AG04449 (cell line): ENCODE measurements at regions not wholly inside any gene's neighbourhood (a gene's known extent, or its start where the extent isn't known, plus 50 kb on each side); places are given as distances from the start of the nearest gene placed in this dataset.

Source experiments
- CTCF ChIA-PET: fragments of 350-600 bp; formaldehyde crosslinking; extraction: SDS; loops from one replicate; lab custom pipeline; 2021; ENCODE audit warnings: antibody characterized with exemption; lab: Yijun Ruan, JAX
- POLR2A ChIA-PET: fragments of 400-600, 350-600 bp; formaldehyde crosslinking; extraction: SDS; loops from one replicate; lab custom pipeline; 2020; ENCODE audit warnings: antibody characterized with exemption, inconsistent platforms; lab: Yijun Ruan, JAX
- DNase-seq: peaks from one replicate; pipeline ENCODE4 v3.0.0-alpha.2; 2010; ENCODE audit warnings: low read depth, low spot score
- H3K4me3 ChIP-seq: 2 replicates; pipeline ENCODE4 v1.5.1; 2011; ENCODE audit warnings: low read depth, mild to moderate bottlenecking, control low read depth, low read length
- CTCF ChIP-seq: IDR thresholded peaks from one replicate; pipeline ENCODE4 v1.5.1; 2011; ENCODE audit warnings: mild to moderate bottlenecking, moderate library complexity, low read length, control low read depth, inconsistent platforms; ENCODE audit not compliant: insufficient read depth; ENCODE audit errors: missing control alignments

GRCh38 chr4:36712013-36712412, 430.6 kb downstream of the DTHD1 start:
- DNase-seq, result no peak
- H3K4me3 ChIP-seq, result no peak overlapping the region
- ChIA-PET POLR2A (no interaction called here), CTCF (no interaction called here)
- TF ChIP-seq CTCF, result no peak

GRCh38 chr4:36716874-36717273, 435.5 kb downstream of the DTHD1 start:
- ChIA-PET CTCF (no interaction called here), POLR2A (no interaction called here)
- DNase-seq, result no peak

GRCh38 chr4:36719425-36719824, 438.0 kb downstream of the DTHD1 start:
- POLR2A ChIA-PET, result no interaction called here
- no peak for TF ChIP-seq CTCF
- CTCF ChIA-PET, result no interaction called here
- no peak for DNase-seq
- H3K4me3 ChIP-seq, result no peak overlapping the region

More at GRCh38 chr4:36716874-36717273, 435.5 kb downstream of the DTHD1 start:
- no peak overlapping the region for H3K4me3 ChIP-seq
- no peak for TF ChIP-seq CTCF

GRCh38 chr4:36722986-36723385, 441.6 kb downstream of the DTHD1 start:
- ChIA-PET CTCF (no interaction called here), POLR2A (no interaction called here)
- DNase-seq, result no peak
- H3K4me3 ChIP-seq, result no peak overlapping the region
- no peak for TF ChIP-seq CTCF

- ChIA-PET POLR2A (no interaction called here), CTCF (no interaction called here)
- no peak for DNase-seq
- TF ChIP-seq CTCF, result no peak
- H3K4me3 ChIP-seq, result no peak overlapping the region
Observed at GRCh38 chr4:36734334-36734733, 452.9 kb downstream of the DTHD1 start.

- DNase-seq, result no peak
- H3K4me3 ChIP-seq, result no peak overlapping the region
- ChIA-PET CTCF (no interaction called here), POLR2A (no interaction called here)
- no peak for TF ChIP-seq CTCF
Observed at GRCh38 chr4:36737691-36738090, 456.3 kb downstream of the DTHD1 start.
